OCI-LY7 (cell line): ENCODE measurements at regions not wholly inside any gene's neighbourhood (a gene's known extent, or its start where the extent isn't known, plus 50 kb on each side); places are given as distances from the start of the nearest gene placed in this dataset.
"Not testable (repeated sequence)": the region's sequence is repeated elsewhere in the genome, so short reads cannot be mapped to it uniquely, and the experiment has no call there.

ENCODE experiments used
- BruUV-seq: library from RNA; stranded (reverse); fragments of 400-500 nt; replicated peaks from 2 replicates; lab custom pipeline; 2021; lab: Mats Ljungman, UMichigan
- CTCF ChIA-PET: fragments of 300-600 bp; sonication (Branson Sonifier 250); formaldehyde crosslinking; loops from one replicate; lab custom pipeline; 2022; ENCODE audit warnings: antibody characterized with exemption; ENCODE audit not compliant: unreplicated experiment; lab: Charles Lee
- POLR2A ChIA-PET: fragments of 300-600 bp; sonication (Branson Sonifier 250); formaldehyde crosslinking; loops from one replicate; lab custom pipeline; 2022; ENCODE audit warnings: antibody characterized with exemption; lab: Charles Lee
- DNase-seq: peaks from one replicate; pipeline ENCODE4 v3.0.0-alpha.2; 2015; ENCODE audit warnings: low spot score
- H2AFZ ChIP-seq: fragments of 200-600 bp; sonication (generic), shearing (Covaris generic); 2 replicates; pipeline ENCODE4 v1.6.1; 2014; ENCODE audit warnings: mild to moderate bottlenecking, antibody characterized with exemption, low read length, moderate library complexity
- H3K27ac ChIP-seq: fragments of 200-600 bp; sonication (generic); 2 replicates; pipeline ENCODE4 v1.5.1; 2014; ENCODE audit warnings: mixed run types, low read depth, mild to moderate bottlenecking, moderate library complexity, low read length, inconsistent platforms; ENCODE audit not compliant: poor library complexity, severe bottlenecking
- H3K36me3 ChIP-seq: fragments of 200-600 bp; sonication (generic); 2 replicates; pipeline ENCODE4 v1.6.1; 2014; ENCODE audit warnings: mild to moderate bottlenecking, antibody characterized with exemption, low read length, moderate library complexity, mixed read lengths; ENCODE audit not compliant: insufficient read depth
- H3K4me1 ChIP-seq: fragments of 200-600 bp; sonication (generic); 2 replicates; pipeline ENCODE4 v1.5.1; 2014; ENCODE audit warnings: mild to moderate bottlenecking, low read length; ENCODE audit not compliant: insufficient read depth, poor library complexity, severe bottlenecking
- H3K4me2 ChIP-seq: fragments of 200-600 bp; sonication (generic); 2 replicates; pipeline ENCODE4 v1.6.1; 2014; ENCODE audit warnings: mild to moderate bottlenecking, low read length
- H3K4me3 ChIP-seq: fragments of 200-600 bp; sonication (generic); 2 replicates; pipeline ENCODE4 v1.5.1; 2014; ENCODE audit warnings: mild to moderate bottlenecking, low read depth, low read length; ENCODE audit not compliant: poor library complexity, severe bottlenecking
- H3K79me2 ChIP-seq: fragments of 200-600 bp; sonication (generic); 2 replicates; pipeline ENCODE4 v1.6.1; 2016; ENCODE audit warnings: low read depth, mild to moderate bottlenecking, low read length, moderate library complexity, mixed read lengths; ENCODE audit not compliant: insufficient read depth
- H3K9me2 ChIP-seq: fragments of 200-600 bp; sonication (generic); 2 replicates; pipeline ENCODE4 v1.6.1; 2016; ENCODE audit warnings: mild to moderate bottlenecking, low read length, mixed read lengths; ENCODE audit not compliant: insufficient read depth
- H3K9me3 ChIP-seq: fragments of 200-600 bp; sonication (generic); 2 replicates; pipeline ENCODE4 v1.6.1; 2014; ENCODE audit warnings: mild to moderate bottlenecking, mixed run types, low read length, mixed read lengths
- H4K20me1 ChIP-seq: fragments of 200-600 bp; sonication (generic); 2 replicates; pipeline ENCODE4 v1.6.1; 2014; ENCODE audit warnings: mild to moderate bottlenecking, antibody characterized with exemption, low read length, moderate library complexity, mixed read lengths; ENCODE audit not compliant: insufficient read depth
- EZH2phosphoT487 ChIP-seq: fragments of 200-600 bp; sonication (generic); IDR thresholded peaks from 2 replicates; pipeline ENCODE4 v1.6.1; 2018; ENCODE audit warnings: low read depth, borderline replicate concordance, mild to moderate bottlenecking, mixed run types, antibody characterized with exemption, low read length, moderate library complexity, mixed read lengths
- intact Hi-C: fragments of 100-400 bp; cut with micrococcal nuclease; formaldehyde crosslinking; loops from one replicate; pipeline ENCODE4 v1.10.0; 2022; ENCODE audit not compliant: unreplicated experiment
- TF ChIP-seq, protein P1 (sequence below): fragments of 200-600 bp; sonication (generic); conservative IDR thresholded peaks from 2 replicates; pipeline ENCODE4 v1.5.1; 2014; ENCODE audit warnings: mild to moderate bottlenecking, antibody characterized with exemption, low read length, moderate library complexity, mixed read lengths

DNA sequence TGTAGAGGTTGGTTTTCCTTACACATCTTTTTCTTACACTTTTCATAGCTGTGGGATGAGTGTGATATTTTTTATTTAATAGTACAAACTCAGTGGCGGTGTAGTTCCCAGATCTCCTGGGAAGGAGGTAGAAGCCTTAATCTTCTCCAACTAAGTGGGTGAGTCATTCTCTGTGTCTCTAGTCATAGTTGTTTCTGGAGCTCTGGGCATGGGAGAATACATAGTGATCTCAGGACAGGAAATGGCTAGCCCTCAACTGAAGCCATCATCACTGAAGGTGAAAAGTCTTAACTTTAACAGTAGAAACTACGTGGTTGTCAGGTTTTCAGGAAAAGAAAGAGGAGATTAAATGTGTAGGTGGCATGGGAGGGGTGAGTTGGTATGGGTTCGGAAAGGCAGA is 319.4 kb upstream of the FZD8 start:
- CTCF ChIA-PET, result no interaction called here
- no peaks in the 10 kb centered on the region for H3K79me2 ChIP-seq
- POLR2A ChIA-PET, result no interaction called here
- TF ChIP-seq EZH2phosphoT487, result no peak
- TF ChIP-seq, protein P1, sequence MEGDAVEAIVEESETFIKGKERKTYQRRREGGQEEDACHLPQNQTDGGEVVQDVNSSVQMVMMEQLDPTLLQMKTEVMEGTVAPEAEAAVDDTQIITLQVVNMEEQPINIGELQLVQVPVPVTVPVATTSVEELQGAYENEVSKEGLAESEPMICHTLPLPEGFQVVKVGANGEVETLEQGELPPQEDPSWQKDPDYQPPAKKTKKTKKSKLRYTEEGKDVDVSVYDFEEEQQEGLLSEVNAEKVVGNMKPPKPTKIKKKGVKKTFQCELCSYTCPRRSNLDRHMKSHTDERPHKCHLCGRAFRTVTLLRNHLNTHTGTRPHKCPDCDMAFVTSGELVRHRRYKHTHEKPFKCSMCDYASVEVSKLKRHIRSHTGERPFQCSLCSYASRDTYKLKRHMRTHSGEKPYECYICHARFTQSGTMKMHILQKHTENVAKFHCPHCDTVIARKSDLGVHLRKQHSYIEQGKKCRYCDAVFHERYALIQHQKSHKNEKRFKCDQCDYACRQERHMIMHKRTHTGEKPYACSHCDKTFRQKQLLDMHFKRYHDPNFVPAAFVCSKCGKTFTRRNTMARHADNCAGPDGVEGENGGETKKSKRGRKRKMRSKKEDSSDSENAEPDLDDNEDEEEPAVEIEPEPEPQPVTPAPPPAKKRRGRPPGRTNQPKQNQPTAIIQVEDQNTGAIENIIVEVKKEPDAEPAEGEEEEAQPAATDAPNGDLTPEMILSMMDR, result no peak
- no peaks in the 10 kb centered on the region for H3K9me2 ChIP-seq
- no peak overlapping the region for H2AFZ ChIP-seq
- no peak overlapping the region for H3K4me2 ChIP-seq
- H3K9me3 ChIP-seq, result no peaks in the 10 kb centered on the region
- no peaks in the 10 kb centered on the region for H4K20me1 ChIP-seq
- intact Hi-C loops, result no loop called here
- no peaks in the 10 kb centered on the region for H3K4me1 ChIP-seq
- H3K4me3 ChIP-seq, result no peak overlapping the region
- H3K36me3 ChIP-seq, result no peaks in the 10 kb centered on the region
- H3K27ac ChIP-seq, result no peak overlapping the region
- no TSS peak for BruUV-seq
- DNase-seq, result no peak

DNA sequence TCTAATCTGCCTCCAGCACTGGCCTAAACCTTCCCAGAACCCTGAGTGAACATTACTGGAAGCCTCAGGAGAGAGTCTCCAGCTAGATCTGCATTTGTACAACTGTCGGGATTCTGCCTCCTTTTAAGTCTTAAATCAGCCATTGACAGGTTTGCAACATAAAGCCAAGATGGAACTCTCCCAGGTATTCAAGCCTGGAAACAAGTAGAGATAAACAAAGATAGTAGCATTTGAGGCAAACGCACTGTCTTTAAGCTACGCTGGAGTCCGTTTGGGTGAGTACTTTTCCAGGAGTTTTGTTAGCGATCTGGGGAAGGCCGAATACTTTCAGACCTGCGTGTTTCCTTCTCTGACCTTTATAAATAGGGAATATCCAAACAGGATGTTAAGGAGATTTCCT is 317.2 kb upstream of the FZD8 start:
- no peaks in the 10 kb centered on the region for H3K4me1 ChIP-seq
- no peak overlapping the region for H3K4me2 ChIP-seq
- CTCF ChIA-PET, result no interaction called here
- no peaks in the 10 kb centered on the region for H3K9me3 ChIP-seq
- H3K27ac ChIP-seq, result no peak overlapping the region
- no peaks in the 10 kb centered on the region for H3K9me2 ChIP-seq
- POLR2A ChIA-PET, result interaction anchor here (0.6 to 0.7 kb wide), 3 partner anchors 24 to 38 kb away, joined by 4 to 5 read pairs (median 5); no protein-coding TSS in a partner anchor
- H4K20me1 ChIP-seq, result no peaks in the 10 kb centered on the region
- H3K36me3 ChIP-seq, result no peaks in the 10 kb centered on the region
- intact Hi-C loops, result no loop called here
- BruUV-seq, result no TSS peak
- TF ChIP-seq, protein P1, result no peak
- TF ChIP-seq EZH2phosphoT487, result no peak
- no peak for DNase-seq
- H2AFZ ChIP-seq, result no peak overlapping the region
- H3K79me2 ChIP-seq, result no peaks in the 10 kb centered on the region
- no peak overlapping the region for H3K4me3 ChIP-seq

DNA sequence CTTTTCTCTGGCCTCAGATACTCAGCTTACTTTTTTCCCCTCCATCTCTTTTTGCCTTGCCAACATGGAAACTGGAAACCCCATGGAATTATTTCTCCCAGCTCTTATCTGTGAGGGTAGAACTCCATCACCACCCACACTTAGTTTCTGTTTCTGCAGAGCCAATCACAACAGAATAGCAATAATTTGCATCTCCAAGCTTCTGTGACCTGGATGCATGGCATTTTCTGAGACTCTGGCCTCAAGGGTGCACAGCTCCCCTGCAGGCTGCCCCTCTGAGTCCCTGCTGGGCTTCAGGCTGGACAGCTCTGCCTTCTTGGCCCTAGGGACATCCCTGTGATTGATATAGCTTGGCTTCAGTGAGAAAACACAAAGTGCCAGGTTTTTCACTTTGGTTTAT is 316.5 kb upstream of the FZD8 start:
- H3K9me3 ChIP-seq, H4K20me1 ChIP-seq, intact Hi-C loops, H2AFZ ChIP-seq, DNase-seq, H3K4me1 ChIP-seq, BruUV-seq, CTCF ChIA-PET, H3K36me3 ChIP-seq, H3K27ac ChIP-seq, H3K79me2 ChIP-seq, H3K9me2 ChIP-seq, H3K4me3 ChIP-seq, H3K4me2 ChIP-seq: not testable (repeated sequence)
- POLR2A ChIA-PET, result interaction anchor here (0.7 kb wide), 1 partner anchor 24 kb away, joined by 4 read pairs; no protein-coding TSS in a partner anchor
